GM12873 (cell line): ENCODE measurements at regions not wholly inside any gene's neighbourhood (a gene's known extent, or its start where the extent isn't known, plus 50 kb on each side); places are given as distances from the start of the nearest gene placed in this dataset.

Experiments
- TF ChIP-seq, protein P1 (sequence below): IDR thresholded peaks from 2 replicates; pipeline ENCODE4 v1.5.1; 2012; ENCODE audit warnings: low read depth, mild to moderate bottlenecking, moderate library complexity, low read length, control low read depth; ENCODE audit not compliant: insufficient read depth; ENCODE audit errors: missing control alignments

DNA sequence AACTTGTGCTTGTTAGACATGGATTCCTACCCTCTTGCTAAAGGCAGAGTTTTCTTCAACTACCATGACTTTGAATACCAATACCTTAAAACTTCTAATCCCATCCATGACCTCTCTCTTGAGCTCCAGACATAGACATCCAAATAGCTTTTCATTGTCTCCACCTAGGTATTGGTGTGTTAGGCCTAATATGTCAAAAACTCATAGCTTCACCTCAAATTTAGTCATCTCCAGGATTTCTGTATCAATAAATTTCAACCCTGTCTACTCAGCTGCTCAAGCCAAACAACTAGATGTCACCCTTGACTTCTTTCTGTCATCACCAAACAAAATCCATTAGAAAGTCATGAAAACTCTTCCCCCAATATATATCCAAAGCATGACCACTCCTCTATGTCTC, 617.7 kb upstream of the GRIA3 start:
- TF ChIP-seq, protein P1, sequence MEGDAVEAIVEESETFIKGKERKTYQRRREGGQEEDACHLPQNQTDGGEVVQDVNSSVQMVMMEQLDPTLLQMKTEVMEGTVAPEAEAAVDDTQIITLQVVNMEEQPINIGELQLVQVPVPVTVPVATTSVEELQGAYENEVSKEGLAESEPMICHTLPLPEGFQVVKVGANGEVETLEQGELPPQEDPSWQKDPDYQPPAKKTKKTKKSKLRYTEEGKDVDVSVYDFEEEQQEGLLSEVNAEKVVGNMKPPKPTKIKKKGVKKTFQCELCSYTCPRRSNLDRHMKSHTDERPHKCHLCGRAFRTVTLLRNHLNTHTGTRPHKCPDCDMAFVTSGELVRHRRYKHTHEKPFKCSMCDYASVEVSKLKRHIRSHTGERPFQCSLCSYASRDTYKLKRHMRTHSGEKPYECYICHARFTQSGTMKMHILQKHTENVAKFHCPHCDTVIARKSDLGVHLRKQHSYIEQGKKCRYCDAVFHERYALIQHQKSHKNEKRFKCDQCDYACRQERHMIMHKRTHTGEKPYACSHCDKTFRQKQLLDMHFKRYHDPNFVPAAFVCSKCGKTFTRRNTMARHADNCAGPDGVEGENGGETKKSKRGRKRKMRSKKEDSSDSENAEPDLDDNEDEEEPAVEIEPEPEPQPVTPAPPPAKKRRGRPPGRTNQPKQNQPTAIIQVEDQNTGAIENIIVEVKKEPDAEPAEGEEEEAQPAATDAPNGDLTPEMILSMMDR = no peak

DNA sequence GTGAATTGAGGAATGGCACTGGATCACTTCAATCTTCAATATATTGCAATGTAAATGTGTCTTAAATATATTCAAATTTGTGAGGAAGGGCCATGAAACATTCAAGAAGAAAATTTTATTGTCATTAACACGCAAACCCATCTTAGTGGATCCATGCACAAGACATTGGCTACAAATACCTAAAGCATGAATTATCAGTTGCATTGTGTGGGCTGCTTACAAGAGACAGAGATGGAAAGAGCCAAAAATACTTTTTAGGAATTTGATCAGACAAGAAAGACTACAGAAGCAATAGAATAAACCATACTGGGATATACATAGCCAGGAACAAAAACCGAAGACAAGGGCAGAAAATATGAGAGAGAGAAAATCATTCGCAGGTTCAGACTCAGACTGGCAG, 616.2 kb upstream of the GRIA3 start:
- TF ChIP-seq, protein P1 = no peak

DNA sequence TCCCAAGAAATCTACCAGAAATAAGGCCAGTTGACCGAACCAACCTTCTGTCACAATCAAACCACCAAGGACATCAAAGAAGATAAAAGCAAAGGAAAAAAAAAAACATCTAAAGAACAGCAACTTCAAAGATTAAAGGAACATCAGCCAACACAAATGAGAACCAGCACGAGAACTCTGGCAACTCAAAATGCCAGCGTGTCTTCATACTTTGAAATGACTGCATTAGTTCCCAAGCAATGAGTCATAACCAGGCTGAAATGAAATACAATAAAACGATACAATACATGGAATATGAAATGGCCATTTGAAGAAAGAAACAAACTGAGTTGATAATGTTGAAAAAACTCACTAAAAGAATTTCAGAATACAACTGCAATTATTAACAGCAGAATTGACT, 611.6 kb upstream of the GRIA3 start:
- TF ChIP-seq, protein P1 = no peak

DNA sequence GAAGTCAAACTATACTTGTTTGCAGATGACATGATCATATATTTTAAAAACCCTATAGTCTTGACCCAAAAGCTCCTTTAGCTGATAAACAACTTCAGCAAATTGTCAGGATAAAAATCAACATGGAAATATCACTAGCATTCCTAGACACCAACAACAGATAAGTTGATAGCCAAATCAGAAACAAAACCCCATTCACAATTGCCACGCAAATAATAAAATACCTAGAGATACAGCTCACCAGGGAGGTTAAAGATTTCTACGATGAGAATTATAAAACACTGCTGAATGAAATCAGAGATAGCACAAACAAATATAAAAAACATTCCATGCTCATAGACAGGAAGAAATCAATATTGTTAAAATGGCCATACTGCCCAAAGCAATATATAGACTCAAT, 605.0 kb upstream of the GRIA3 start:
- TF ChIP-seq, protein P1 = no peak

DNA sequence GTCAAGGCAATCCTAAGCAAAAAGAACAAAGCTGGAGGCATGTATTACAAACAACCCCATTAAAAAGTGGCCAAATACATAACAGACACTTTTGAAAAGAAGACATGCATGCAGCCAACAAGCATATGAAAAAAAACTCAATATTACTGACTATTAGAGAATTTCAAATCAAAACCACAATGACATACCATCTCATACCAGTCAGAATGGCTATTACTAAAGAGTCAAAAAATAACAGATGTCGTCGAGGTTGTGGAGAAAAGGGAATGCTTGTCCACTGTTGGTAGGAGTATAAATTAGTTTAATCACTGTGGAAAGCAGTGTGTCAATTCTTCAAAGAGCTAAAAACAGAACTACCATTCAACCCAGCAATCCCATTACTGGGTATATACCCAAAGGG, 604.6 kb upstream of the GRIA3 start:
- TF ChIP-seq, protein P1 = no peak

DNA sequence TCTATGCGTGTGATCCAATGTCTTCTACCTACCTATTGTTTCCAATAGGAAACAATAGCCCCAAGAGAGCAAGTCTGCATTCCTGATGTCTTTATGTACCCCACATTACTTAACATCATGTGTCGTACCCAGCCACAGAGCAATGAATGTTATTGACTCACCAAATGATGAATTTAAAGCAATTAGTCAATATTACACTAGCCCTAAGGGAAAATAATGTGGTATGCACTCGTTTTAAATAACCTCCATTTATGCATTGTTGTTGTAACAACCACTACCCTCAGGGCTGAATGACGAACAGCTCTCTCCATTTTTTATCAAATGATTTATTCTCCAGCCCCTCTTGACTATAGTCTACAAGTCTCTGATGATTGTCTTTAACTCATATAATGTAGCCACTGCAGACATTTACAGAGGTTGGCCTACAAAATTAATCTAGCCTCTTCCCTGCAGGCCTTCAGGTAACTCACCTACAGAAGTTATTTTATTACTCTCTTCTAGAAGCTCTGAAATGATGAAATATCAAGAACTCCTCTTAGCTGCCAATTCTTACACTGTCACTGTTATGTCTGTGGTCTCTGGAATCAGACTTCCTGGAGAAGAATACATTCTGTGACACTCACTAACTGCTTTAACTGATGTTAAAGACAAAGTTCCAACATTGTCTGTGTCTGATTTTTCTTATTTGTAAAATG, 601.7 kb upstream of the GRIA3 start:
- TF ChIP-seq, protein P1 = no peak

DNA sequence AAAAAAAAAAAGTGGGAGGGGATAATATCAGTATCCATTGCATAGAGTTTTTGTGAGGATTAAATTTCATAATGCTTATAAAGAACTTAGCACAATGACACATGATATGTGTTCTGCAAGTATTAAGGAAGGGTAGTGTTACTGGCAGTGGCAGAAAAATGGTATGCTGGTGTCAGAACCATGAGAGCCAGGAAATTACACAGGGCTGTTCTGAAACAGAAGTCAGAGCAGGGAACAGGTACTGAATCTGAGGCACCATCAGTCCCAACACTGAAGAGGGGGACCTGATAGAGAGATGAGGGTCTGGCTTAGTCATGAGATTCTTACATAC, 601.1 kb upstream of the GRIA3 start:
- TF ChIP-seq, protein P1 = no peak
